PC-3 (cell line): ENCODE measurements at regions not wholly inside any gene's neighbourhood (a gene's known extent, or its start where the extent isn't known, plus 50 kb on each side); places are given as distances from the start of the nearest gene placed in this dataset.
A peak's percentile ranks its signal among the peaks of the same experiment; 100 is the strongest.

Experiments used
- ATAC-seq: fragments of 200-7000 bp; cut with Tn5 transposase; 2 replicates; pipeline ENCODE4 v1.9.1; 2020; ENCODE audit warnings: mild to moderate bottlenecking, moderate library complexity
- BruUV-seq: library from RNA; stranded (reverse); fragments of 400-500 nt; replicated peaks from 2 replicates; lab custom pipeline; 2021; lab: Mats Ljungman, UMichigan
- CTCF ChIA-PET: fragments of 300-600 bp; sonication (Branson Sonifier 250); formaldehyde crosslinking; loops from one replicate; lab custom pipeline; 2022; ENCODE audit warnings: antibody characterized with exemption; lab: Charles Lee
- POLR2A ChIA-PET: fragments of 300-600 bp; sonication (Branson Sonifier 250); formaldehyde crosslinking; loops from one replicate; lab custom pipeline; 2022; ENCODE audit warnings: antibody characterized with exemption; ENCODE audit not compliant: unreplicated experiment; lab: Charles Lee
- DNase-seq: peaks from one replicate; pipeline ENCODE4 v3.0.0-alpha.2; 2015
- H2AFZ ChIP-seq: fragments of 300-600 bp; sonication (generic); 2 replicates; pipeline ENCODE4 v1.6.0; 2016; ENCODE audit warnings: antibody characterized with exemption, low read length
- H3F3A ChIP-seq: fragments of 300-600 bp; sonication (generic); one replicate; pipeline ENCODE4 v1.6.0; 2017; ENCODE audit warnings: antibody characterized with exemption, low read length, control low read depth, mild to moderate bottlenecking; ENCODE audit not compliant: unreplicated experiment
- H3K27ac ChIP-seq: fragments of 300-600 bp; sonication (generic); 2 replicates; pipeline ENCODE4 v1.5.1; 2016; ENCODE audit warnings: mild to moderate bottlenecking, low read length
- H3K27me3 ChIP-seq: fragments of 300-600 bp; sonication (generic); 2 replicates; pipeline ENCODE4 v1.6.1; 2016; ENCODE audit warnings: low read length, mixed read lengths
- H3K36me3 ChIP-seq: fragments of 300-600 bp; sonication (generic); 2 replicates; pipeline ENCODE4 v1.6.1; 2016; ENCODE audit warnings: low read depth, mixed run types, low read length, mixed read lengths
- H3K4me1 ChIP-seq: fragments of 300-600 bp; sonication (generic); 2 replicates; pipeline ENCODE4 v1.5.1; 2016; ENCODE audit warnings: low read length; ENCODE audit not compliant: insufficient read depth
- H3K4me2 ChIP-seq: fragments of 300-600 bp; sonication (generic); 2 replicates; pipeline ENCODE4 v1.6.0; 2016; ENCODE audit warnings: low read length
- H3K4me3 ChIP-seq: fragments of 300-600 bp; sonication (generic); 2 replicates; pipeline ENCODE4 v1.5.1; 2016; ENCODE audit warnings: mild to moderate bottlenecking, low read length, mixed read lengths
- H3K79me2 ChIP-seq: fragments of 300-600 bp; sonication (generic); 2 replicates; pipeline ENCODE4 v1.6.1; 2017; ENCODE audit warnings: low read length, mixed read lengths
- H3K9ac ChIP-seq: fragments of 300-600 bp; sonication (generic); 2 replicates; pipeline ENCODE4 v1.6.0; 2016; ENCODE audit warnings: mild to moderate bottlenecking, low read length
- H3K9me2 ChIP-seq: fragments of 300-600 bp; sonication (generic); replicated peaks from 2 replicates; pipeline ENCODE4 v1.6.1; 2016; ENCODE audit warnings: mixed run types, low read length, mixed read lengths
- H3K9me3 ChIP-seq: fragments of 300-600 bp; sonication (generic); 2 replicates; pipeline ENCODE4 v1.6.1; 2016; ENCODE audit warnings: low read length, mixed read lengths
- H4K20me1 ChIP-seq: fragments of 300-600 bp; sonication (generic); 2 replicates; pipeline ENCODE4 v1.6.1; 2016; ENCODE audit warnings: low read length, mixed read lengths
- CTCF ChIP-seq: fragments of 300-600 bp; sonication (generic); conservative IDR thresholded peaks from 2 replicates; pipeline ENCODE4 v1.5.1; 2017; ENCODE audit warnings: antibody characterized with exemption, low read depth, mild to moderate bottlenecking, low read length
- EZH2 ChIP-seq: fragments of 300-600 bp; sonication (generic); IDR thresholded peaks from one replicate; pipeline ENCODE4 v1.6.1; 2017; ENCODE audit warnings: antibody characterized with exemption, mild to moderate bottlenecking, low read length; ENCODE audit not compliant: unreplicated experiment
- EZH2phosphoT487 ChIP-seq: fragments of 300-600 bp; sonication (generic); IDR thresholded peaks from 2 replicates; pipeline ENCODE4 v1.6.1; 2018; ENCODE audit warnings: mild to moderate bottlenecking, antibody characterized with exemption, low read length, borderline replicate concordance
- intact Hi-C: fragments of 100-400 bp; cut with micrococcal nuclease; formaldehyde crosslinking; loops from 2 replicates; pipeline ENCODE4 v1.9.0; 2023

- Histone ChIP-seq H3K9me3 (no peaks in the 10 kb centered on the region), H3K4me2 (peak overlapping the region; percentile 47), H3K79me2 (no peaks in the 10 kb centered on the region), H3K4me1 (peaks cover 35% of the 10 kb centered on the region), H3K9ac (peak overlapping the region; percentile 23; the same call in 1 of the 2 replicates), H3F3A (no peaks in the 10 kb centered on the region), H3K4me3 (no peak overlapping the region), H3K27me3 (no peaks in the 10 kb centered on the region), H2AFZ (no peak overlapping the region), H4K20me1 (no peaks in the 10 kb centered on the region), H3K27ac (peak overlapping the region; percentile 84), H3K36me3 (no peaks in the 10 kb centered on the region), H3K9me2 (no peaks in the 10 kb centered on the region)
- DNase-seq (no peak), ATAC-seq (no peak)
- TF ChIP-seq CTCF (no peak), EZH2 (no peak), EZH2phosphoT487 (no peak)
- ChIA-PET CTCF (interaction anchor here (0.6 kb wide), 2 partner anchors 119 to 184 kb away, joined by 3 to 4 read pairs; no protein-coding TSS in a partner anchor), POLR2A (interaction anchor here (0.6 kb wide), 1 partner anchor 265 kb away, joined by 4 read pairs; no protein-coding TSS in a partner anchor)
- no TSS peak for BruUV-seq
- intact Hi-C loops: no loop called here
Measured at GRCh38 chr3:16059081-16059537, 115.4 kb upstream of the GALNT15 start.

- H2AFZ ChIP-seq: no peak overlapping the region
- DNase-seq (no peak), ATAC-seq (peak; percentile 20)
- peak overlapping the region; percentile 84 for H3K27ac ChIP-seq
- H3K79me2 ChIP-seq: no peaks in the 10 kb centered on the region
- H3K9me2 ChIP-seq: no peaks in the 10 kb centered on the region
- 0 out of 2 replicates have a peak overlapping the region, but pooled peaks have one; percentile 0 for H3K4me3 ChIP-seq
- H3K9me3 ChIP-seq: no peaks in the 10 kb centered on the region
- no peaks in the 10 kb centered on the region for H4K20me1 ChIP-seq
- CTCF ChIA-PET: interaction anchor here (0.6 to 1.9 kb wide), 10 partner anchors 9 to 827 kb away, joined by 3 to 21 read pairs (median 4); no protein-coding TSS in a partner anchor
- H3K4me2 ChIP-seq: peak overlapping the region; percentile 47
- H3K9ac ChIP-seq: peak overlapping the region; percentile 23; the same call in 1 of the 2 replicates
- no peak for TF ChIP-seq EZH2
- TF ChIP-seq CTCF: no peak
- no peak for TF ChIP-seq EZH2phosphoT487
- intact Hi-C loops: loop anchor here (1.0 to 5.0 kb wide), 5 partner anchors 9 to 117 kb away; no protein-coding TSS in a partner anchor
- POLR2A ChIA-PET: interaction anchor here (0.6 kb wide), 1 partner anchor 10 kb away, joined by 3 read pairs; no protein-coding TSS in a partner anchor
- BruUV-seq: TSS peak; percentile 90
- no peaks in the 10 kb centered on the region for H3K36me3 ChIP-seq
- no peaks in the 10 kb centered on the region for H3F3A ChIP-seq
- no peaks in the 10 kb centered on the region for H3K27me3 ChIP-seq
- H3K4me1 ChIP-seq: peaks cover 38% of the 10 kb centered on the region
Measured at GRCh38 chr3:16059711-16060357, 114.6 kb upstream of the GALNT15 start.
